ENCODE measurements at regions not wholly inside any gene's neighbourhood (a gene's known extent, or its start where the extent isn't known, plus 50 kb on each side); places are given as distances from the start of the nearest gene placed in this dataset.

- TF ChIP-seq CTCF (IDR thresholded peaks at IDR 0.05) (no peak), POLR2A (IDR thresholded peaks at IDR 0.05) (no peak), POLR2AphosphoS5 (IDR thresholded peaks at IDR 0.05) (no peak)
These were observed 192.4 kb upstream of the GORAB start for GRCh38 chr1:170339534-170339933.
